SK-N-SH treated with all-trans-retinoic acid at 6 μM for 48 hours (cell line): ENCODE measurements at regions not wholly inside any gene's neighbourhood (a gene's known extent, or its start where the extent isn't known, plus 50 kb on each side); places are given as distances from the start of the nearest gene placed in this dataset.

Source experiments
- BACH2 ChIP-seq: fragments of 250-450 bp; sonication (Bioruptor Pico); IDR thresholded peaks from 2 replicates; pipeline ENCODE4 v1.9.0; 2021; ENCODE audit warnings: mild to moderate bottlenecking, borderline replicate concordance
- TCF4 ChIP-seq: fragments of 250-450 bp; sonication (Bioruptor Pico); IDR thresholded peaks from 2 replicates; pipeline ENCODE4 v1.8.0; 2021; ENCODE audit warnings: mild to moderate bottlenecking, moderate library complexity, borderline replicate concordance
- ZFP3 ChIP-seq: fragments of 250-450 bp; sonication (Bioruptor Pico); IDR thresholded peaks from 2 replicates; pipeline ENCODE4 v1.5.0; 2020; ENCODE audit warnings: mild to moderate bottlenecking, moderate library complexity
- ZNF8 ChIP-seq: fragments of 450-650 bp; formaldehyde crosslinking; IDR thresholded peaks from 2 replicates; pipeline ENCODE4 v1.5.0; 2020; ENCODE audit warnings: mild to moderate bottlenecking, moderate library complexity
- TF ChIP-seq, protein P1 (sequence below): fragments of 250-450 bp; sonication (Bioruptor Pico); IDR thresholded peaks from 2 replicates; pipeline ENCODE4 v1.5.1; 2020; ENCODE audit warnings: low read depth, mild to moderate bottlenecking, moderate library complexity
- TF ChIP-seq, protein P2 (sequence below): fragments of 250-450 bp; sonication (Bioruptor Pico); IDR thresholded peaks from 2 replicates; pipeline ENCODE4 v1.5.1; 2021; ENCODE audit warnings: mild to moderate bottlenecking, moderate library complexity
- TF ChIP-seq, protein P3 (sequence below): fragments of 250-450 bp; sonication (Bioruptor Pico); IDR thresholded peaks from 2 replicates; pipeline ENCODE4 v1.8.0; 2020; ENCODE audit warnings: mild to moderate bottlenecking, moderate library complexity, borderline replicate concordance

DNA sequence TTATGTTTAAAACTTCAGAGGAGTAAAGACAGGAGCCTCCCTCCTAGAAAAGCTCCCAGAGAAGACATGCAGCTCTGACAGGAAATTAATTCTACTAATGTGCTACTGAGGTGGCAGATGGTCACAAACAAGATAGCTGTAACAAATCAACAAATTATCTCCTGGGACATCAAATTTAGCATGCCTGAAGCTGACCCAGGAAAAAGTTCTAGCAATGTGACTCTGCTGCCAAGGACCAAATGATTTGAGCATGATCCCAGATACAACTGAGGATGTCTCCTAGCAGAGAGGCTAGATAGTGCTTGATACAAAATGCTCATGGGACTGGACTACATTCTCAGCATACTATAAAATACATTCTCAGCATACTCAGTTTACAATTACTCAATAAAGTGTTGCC is 413.5 kb upstream of the SMC2 start:
- TF ChIP-seq, protein P1, sequence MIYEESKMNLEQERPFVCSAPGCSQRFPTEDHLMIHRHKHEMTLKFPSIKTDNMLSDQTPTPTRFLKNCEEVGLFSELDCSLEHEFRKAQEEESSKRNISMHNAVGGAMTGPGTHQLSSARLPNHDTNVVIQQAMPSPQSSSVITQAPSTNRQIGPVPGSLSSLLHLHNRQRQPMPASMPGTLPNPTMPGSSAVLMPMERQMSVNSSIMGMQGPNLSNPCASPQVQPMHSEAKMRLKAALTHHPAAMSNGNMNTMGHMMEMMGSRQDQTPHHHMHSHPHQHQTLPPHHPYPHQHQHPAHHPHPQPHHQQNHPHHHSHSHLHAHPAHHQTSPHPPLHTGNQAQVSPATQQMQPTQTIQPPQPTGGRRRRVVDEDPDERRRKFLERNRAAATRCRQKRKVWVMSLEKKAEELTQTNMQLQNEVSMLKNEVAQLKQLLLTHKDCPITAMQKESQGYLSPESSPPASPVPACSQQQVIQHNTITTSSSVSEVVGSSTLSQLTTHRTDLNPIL (CRISPR knock-in tag) = no peak
- TF ChIP-seq, protein P2, sequence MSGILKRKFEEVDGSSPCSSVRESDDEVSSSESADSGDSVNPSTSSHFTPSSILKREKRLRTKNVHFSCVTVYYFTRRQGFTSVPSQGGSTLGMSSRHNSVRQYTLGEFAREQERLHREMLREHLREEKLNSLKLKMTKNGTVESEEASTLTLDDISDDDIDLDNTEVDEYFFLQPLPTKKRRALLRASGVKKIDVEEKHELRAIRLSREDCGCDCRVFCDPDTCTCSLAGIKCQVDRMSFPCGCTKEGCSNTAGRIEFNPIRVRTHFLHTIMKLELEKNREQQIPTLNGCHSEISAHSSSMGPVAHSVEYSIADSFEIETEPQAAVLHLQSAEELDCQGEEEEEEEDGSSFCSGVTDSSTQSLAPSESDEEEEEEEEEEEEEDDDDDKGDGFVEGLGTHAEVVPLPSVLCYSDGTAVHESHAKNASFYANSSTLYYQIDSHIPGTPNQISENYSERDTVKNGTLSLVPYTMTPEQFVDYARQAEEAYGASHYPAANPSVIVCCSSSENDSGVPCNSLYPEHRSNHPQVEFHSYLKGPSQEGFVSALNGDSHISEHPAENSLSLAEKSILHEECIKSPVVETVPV (CRISPR knock-in tag) = no peak
- no peak for TF ChIP-seq ZFP3 (CRISPR knock-in tag)
- TF ChIP-seq, protein P3, sequence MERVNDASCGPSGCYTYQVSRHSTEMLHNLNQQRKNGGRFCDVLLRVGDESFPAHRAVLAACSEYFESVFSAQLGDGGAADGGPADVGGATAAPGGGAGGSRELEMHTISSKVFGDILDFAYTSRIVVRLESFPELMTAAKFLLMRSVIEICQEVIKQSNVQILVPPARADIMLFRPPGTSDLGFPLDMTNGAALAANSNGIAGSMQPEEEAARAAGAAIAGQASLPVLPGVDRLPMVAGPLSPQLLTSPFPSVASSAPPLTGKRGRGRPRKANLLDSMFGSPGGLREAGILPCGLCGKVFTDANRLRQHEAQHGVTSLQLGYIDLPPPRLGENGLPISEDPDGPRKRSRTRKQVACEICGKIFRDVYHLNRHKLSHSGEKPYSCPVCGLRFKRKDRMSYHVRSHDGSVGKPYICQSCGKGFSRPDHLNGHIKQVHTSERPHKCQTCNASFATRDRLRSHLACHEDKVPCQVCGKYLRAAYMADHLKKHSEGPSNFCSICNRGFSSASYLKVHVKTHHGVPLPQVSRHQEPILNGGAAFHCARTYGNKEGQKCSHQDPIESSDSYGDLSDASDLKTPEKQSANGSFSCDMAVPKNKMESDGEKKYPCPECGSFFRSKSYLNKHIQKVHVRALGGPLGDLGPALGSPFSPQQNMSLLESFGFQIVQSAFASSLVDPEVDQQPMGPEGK (CRISPR knock-in tag) = no peak
- TF ChIP-seq TCF4 (CRISPR knock-in tag) = no peak
- TF ChIP-seq BACH2 (CRISPR knock-in tag) = no peak
- no peak for TF ChIP-seq ZNF8 (CRISPR knock-in tag)
